Muscle of leg (tissue), 3 donors: ENCODE measurements at regions not wholly inside any gene's neighbourhood (a gene's known extent, or its start where the extent isn't known, plus 50 kb on each side); places are given as distances from the start of the nearest gene placed in this dataset.

Experiments
- DNase-seq: peaks from one replicate; pipeline ENCODE4 v3.0.0; 2013
- H3K27ac ChIP-seq: one replicate; pipeline ENCODE4 v1.5.1; 2013; ENCODE audit warnings: mild to moderate bottlenecking, low read length, control low read depth
- H3K27me3 ChIP-seq: one replicate; pipeline ENCODE4 v1.6.1; 2013; ENCODE audit warnings: low read length; ENCODE audit not compliant: control insufficient read depth, insufficient read depth
- H3K36me3 ChIP-seq: one replicate; pipeline ENCODE4 v1.6.1; 2013; ENCODE audit warnings: low read length; ENCODE audit not compliant: control insufficient read depth, insufficient read depth
- H3K4me1 ChIP-seq: one replicate; pipeline ENCODE4 v1.6.1; 2013; ENCODE audit warnings: low read length; ENCODE audit not compliant: control insufficient read depth, insufficient read depth
- H3K4me3 ChIP-seq: one replicate; pipeline ENCODE4 v1.5.1; 2013; ENCODE audit warnings: low read length, control low read depth
- H3K9me3 ChIP-seq: replicated peaks from 2 replicates; pipeline ENCODE4 v1.6.1; 2013; ENCODE audit warnings: low read depth, low read length; ENCODE audit not compliant: control insufficient read depth
- WGBS: methylation state at CpG from one replicate; pipeline ENCODE4 v1.1.5; 2013; ENCODE audit warnings: missing lambda C conversion rate; ENCODE audit not compliant: insufficient coverage; 5-methylcytosine and 5-hydroxymethylcytosine counted together

DNA sequence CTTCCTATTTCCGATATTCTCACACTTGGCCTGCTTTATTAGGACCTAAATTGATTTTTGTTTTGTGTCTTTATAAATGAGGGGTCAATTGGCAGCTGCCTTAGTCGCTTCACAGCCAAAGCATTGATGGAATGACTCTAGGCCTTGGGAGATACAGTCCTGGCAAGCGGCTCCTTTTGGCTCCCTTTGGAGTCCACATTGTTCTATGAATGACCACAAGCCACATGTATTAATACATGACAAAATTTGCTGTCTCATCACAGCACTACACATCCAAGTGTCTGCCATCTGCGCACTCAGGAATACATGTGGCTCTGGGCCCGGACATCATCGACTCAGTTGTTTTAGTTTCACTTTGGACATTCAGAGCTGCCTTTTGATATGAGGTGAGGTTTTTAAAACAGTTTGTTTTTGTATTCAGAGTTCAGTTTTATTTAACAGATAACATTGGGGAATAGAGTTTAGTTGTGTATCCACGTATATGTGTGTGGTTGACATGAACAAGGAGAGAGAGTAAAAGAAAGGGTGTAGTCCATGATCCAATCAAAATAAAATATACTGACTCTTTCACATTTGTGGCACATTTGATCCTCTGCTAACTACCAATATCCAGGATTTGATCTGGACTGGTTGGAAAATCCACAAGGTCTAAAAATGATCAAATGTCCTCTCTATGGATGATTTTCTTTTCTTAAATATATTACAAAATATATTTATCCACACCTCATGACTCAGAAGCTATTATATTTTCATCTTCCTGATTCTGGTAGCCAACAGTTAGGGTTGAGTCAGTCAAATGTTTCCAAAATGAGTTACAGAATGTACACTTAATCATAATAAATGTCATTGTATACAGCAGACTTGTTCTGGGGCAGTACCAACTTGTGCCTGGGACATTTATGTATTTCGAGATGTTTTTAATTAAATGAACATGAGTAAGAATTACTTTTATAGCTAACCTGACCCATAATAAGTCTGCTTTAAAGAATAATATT, 114.0 kb upstream of the MTAP start:
- no peaks in the 10 kb centered on the region for H3K27me3 ChIP-seq
- no peaks in the 10 kb centered on the region for H3K36me3 ChIP-seq
- no peak overlapping the region for H3K27ac ChIP-seq
- H3K4me1 ChIP-seq = no peaks in the 10 kb centered on the region
- no peak overlapping the region for H3K4me3 ChIP-seq
- 69% methylated on average over 5 of the region's 8 CpGs for WGBS
- peak; percentile 55 for DNase-seq
- no peaks in the 10 kb centered on the region for H3K9me3 ChIP-seq

DNA sequence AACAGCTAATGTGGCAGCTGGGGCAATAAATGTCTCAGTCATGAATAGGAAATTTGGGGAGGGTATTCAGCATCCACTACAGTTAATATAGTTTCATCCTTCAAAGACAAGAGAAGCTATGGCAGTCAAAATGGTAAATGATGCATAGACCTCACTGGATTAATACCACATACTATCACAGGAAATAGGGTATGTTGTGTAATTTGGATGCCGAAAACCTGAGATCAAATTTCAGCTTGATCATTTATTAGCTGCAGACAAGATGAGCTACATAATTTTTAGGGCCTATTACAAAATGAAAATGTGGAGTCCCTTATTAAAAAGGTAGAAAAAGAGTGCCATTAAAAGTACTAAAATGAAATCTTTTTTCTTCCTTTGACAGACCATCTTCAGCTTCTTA, 112.6 kb upstream of the MTAP start:
- no peaks in the 10 kb centered on the region for H3K36me3 ChIP-seq
- WGBS = no CpG with 5 or more reads among the region's 1 CpG
- no peaks in the 10 kb centered on the region for H3K4me1 ChIP-seq
- H3K9me3 ChIP-seq = no peaks in the 10 kb centered on the region
- H3K27ac ChIP-seq = no peak overlapping the region
- H3K4me3 ChIP-seq = no peak overlapping the region
- no peaks in the 10 kb centered on the region for H3K27me3 ChIP-seq
- no peak for DNase-seq

DNA sequence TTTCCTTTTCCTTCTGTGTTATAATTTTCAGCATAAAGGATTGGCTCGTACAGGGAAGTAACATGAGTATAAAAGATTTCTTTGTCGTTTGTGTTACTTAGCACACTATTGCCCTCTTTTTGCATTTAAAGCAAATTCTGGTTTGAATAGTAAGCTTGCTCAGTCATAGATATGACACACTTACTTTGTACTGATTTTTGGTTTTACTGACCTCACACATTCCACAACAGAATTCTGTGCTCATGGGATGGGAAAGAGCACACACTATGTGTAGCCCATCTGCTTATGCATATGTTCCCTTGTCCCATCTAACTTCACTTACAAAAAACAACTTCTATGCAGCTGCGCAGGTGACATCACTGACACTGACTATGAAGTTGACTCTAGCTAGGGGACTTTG, 111.9 kb upstream of the MTAP start:
- WGBS = no CpG with 5 or more reads among the region's 3 CpGs
- DNase-seq = no peak
- Histone ChIP-seq H3K27me3 (no peaks in the 10 kb centered on the region), H3K27ac (no peak overlapping the region), H3K4me1 (no peaks in the 10 kb centered on the region), H3K9me3 (peaks cover 2% of the 10 kb centered on the region), H3K4me3 (no peak overlapping the region), H3K36me3 (no peaks in the 10 kb centered on the region)

DNA sequence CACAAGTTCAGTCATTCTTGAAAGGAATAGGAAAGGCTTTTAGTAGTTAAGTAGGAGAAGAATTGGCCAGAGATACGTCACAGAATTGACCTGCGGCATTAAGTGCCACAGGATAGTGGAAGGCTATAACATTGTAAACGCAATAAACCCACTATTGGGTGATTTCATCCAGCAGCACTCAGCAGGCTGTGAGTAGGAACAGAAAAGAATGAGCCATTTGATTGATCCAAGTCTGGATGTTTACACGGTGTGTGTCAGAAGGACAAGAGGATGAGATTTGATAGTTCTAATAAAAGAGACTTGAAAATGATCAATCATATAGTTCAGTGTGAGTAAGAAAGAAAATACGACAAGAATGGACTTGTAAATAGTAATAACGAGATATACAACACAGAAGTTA, 110.0 kb upstream of the MTAP start:
- no peaks in the 10 kb centered on the region for H3K27me3 ChIP-seq
- 100% methylated on average over 1 of the region's 6 CpGs for WGBS
- H3K4me1 ChIP-seq = no peaks in the 10 kb centered on the region
- H3K36me3 ChIP-seq = no peaks in the 10 kb centered on the region
- no peak overlapping the region for H3K27ac ChIP-seq
- peaks cover 8% of the 10 kb centered on the region for H3K9me3 ChIP-seq
- no peak overlapping the region for H3K4me3 ChIP-seq
- no peak for DNase-seq

DNA sequence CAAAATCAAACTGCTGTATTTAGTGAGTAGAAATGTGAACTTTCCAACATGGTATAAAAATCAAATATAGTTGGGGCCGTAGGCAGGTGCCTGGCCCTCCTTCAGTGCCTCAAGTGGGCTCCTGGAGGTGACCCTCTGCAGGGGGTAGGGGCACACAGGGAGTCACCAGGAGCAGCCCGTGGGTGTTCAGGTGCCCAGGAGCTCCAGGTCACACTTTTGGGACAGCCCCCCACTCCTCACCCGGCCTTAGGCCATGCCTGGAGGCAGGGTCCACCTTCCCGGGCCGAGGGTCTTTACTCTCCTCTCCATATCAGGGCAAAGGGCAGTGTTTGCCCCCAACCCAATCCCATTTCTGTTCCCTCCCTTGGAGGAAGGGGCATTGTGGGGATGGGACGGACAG, 108.0 kb upstream of the MTAP start:
- H3K9me3 ChIP-seq = peaks cover 8% of the 10 kb centered on the region
- no peaks in the 10 kb centered on the region for H3K27me3 ChIP-seq
- no peak overlapping the region for H3K27ac ChIP-seq
- no peaks in the 10 kb centered on the region for H3K4me1 ChIP-seq
- 90% methylated on average over 2 of the region's 6 CpGs for WGBS
- DNase-seq = no peak
- no peak overlapping the region for H3K4me3 ChIP-seq
- no peaks in the 10 kb centered on the region for H3K36me3 ChIP-seq

DNA sequence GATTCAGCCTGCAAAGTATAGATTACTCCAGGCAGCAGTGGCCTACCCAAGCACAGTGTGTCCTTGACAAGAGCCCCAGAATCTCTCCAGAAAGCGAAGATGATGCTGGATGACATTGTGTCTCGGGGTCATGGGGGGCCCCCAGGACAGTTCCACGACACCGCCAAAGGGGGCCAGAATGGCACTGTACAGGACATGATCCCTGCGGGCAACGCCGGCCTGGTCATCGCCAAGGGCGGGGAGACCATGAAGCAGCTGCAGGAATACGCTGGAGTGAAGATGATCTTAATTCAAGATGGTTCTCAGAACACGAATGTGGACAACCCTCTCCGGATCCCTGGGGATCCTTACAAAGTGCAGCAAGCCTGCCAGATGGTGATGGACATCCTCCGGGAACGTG, 107.0 kb upstream of the MTAP start:
- H3K4me3 ChIP-seq = no peak overlapping the region
- H3K9me3 ChIP-seq = peaks cover 8% of the 10 kb centered on the region
- H3K27me3 ChIP-seq = no peaks in the 10 kb centered on the region
- no peak overlapping the region for H3K27ac ChIP-seq
- H3K4me1 ChIP-seq = no peaks in the 10 kb centered on the region
- DNase-seq = no peak
- WGBS = 95% methylated on average over 14 of the region's 14 CpGs
- H3K36me3 ChIP-seq = no peaks in the 10 kb centered on the region

DNA sequence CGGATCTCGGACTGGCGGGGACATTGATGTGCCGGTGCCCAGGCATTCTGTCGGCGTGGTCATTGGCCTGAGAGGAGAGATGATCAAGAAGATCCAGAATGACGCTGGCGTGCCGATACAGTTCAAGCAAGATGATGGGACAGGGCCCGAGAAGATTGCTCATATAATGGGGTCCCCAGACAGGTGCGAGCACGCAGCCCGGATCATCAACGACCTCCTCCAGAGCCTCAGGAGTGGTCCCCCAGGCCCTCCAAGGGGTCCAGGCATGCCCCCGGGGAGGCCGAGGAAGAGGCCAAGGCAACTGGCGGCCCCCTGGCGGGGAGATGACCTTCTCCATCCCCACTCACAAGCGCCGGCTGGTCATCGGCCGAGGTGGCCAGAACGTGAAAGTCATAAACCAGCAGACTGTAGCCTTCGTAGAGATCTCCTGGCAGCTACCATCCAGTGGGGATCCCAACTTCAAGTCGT, 106.5 kb upstream of the MTAP start:
- H3K4me3 ChIP-seq = no peak overlapping the region
- WGBS = 93% methylated on average over 23 of the region's 25 CpGs
- no peak for DNase-seq

DNA sequence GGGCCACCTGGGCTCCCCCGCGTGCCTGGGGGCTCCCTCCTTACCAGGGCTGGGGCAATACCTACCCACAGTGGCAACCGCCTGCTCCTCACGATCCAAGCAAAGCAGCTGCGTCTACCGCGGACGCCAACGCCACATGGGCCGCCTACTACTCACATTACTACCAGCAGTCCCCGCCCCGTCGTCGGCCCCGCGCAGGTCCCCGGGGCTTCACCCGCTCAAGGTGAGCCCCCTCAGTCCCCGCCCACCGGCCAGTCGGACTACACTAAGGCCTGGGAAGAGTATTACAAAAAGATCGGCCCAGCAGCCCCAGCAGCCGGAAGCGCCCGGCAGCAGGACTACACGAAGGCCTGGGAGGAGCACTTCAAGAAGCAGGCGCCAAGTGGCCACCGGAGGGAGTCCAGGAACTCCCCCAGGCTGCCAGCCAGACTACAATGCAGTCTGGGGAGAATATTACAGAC, 106.0 kb upstream of the MTAP start:
- DNase-seq = no peak
- H3K27ac ChIP-seq = no peak overlapping the region
- no peaks in the 10 kb centered on the region for H3K36me3 ChIP-seq
- H3K27me3 ChIP-seq = no peaks in the 10 kb centered on the region
- WGBS = 45% methylated on average over 25 of the region's 28 CpGs
- H3K9me3 ChIP-seq = peaks cover 8% of the 10 kb centered on the region
- H3K4me1 ChIP-seq = no peaks in the 10 kb centered on the region
- H3K4me3 ChIP-seq = no peak overlapping the region

More for the DNA sequence above, 106.5 kb upstream of the MTAP start:
- Histone ChIP-seq H3K27me3 (no peaks in the 10 kb centered on the region), H3K36me3 (no peaks in the 10 kb centered on the region), H3K4me1 (no peaks in the 10 kb centered on the region), H3K9me3 (peaks cover 8% of the 10 kb centered on the region), H3K27ac (no peak overlapping the region)

DNA sequence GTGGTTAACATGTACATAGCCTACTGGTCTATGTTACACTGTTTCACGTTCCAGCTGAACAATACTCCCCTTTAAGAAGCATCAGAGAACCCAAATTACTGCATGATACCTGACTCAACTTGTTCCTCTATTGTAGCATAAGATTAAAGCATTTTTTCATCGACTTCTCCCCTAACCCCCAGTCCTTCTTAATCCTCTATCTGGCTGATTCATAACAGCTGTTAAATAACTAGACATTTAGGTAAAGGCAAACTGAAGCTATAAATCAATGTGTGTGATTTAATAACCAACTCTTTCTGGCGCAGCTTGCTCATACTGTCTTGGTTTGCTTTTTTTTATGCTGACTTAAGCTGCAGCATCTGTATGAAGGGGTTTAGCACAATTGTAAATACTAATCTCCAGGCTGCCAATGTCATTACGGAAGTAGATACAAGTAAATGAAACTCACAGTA, 94.2 kb upstream of the MTAP start:
- Histone ChIP-seq H3K4me3 (no peak overlapping the region), H3K9me3 (no peaks in the 10 kb centered on the region), H3K4me1 (no peaks in the 10 kb centered on the region), H3K27me3 (no peaks in the 10 kb centered on the region), H3K27ac (no peak overlapping the region), H3K36me3 (no peaks in the 10 kb centered on the region)
- no peak for DNase-seq
- no CpG with 5 or more reads among the region's 4 CpGs for WGBS

DNA sequence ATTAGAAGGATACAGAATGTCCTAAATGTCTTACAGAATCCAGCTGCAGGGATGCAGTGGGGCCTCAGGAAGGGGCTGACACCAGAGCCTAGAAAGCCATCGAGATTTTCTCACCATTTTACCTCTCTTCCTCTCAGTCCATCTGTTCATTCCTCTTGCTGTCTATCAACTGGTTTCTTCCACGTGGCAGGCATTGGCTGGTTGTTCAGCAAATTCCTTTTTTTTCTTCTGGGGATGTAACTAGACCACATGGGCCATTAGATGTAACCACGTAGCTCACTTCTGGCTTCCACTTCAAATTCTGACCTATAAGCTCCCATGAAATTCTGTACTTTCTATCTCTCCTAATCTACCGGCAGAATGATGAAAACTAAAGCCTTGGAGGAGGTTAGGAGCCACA, 93.6 kb upstream of the MTAP start:
- no peaks in the 10 kb centered on the region for H3K36me3 ChIP-seq
- whole genome bisulfite sequencing = 9% methylated on average over 2 of the region's 4 CpGs
- no peak overlapping the region for H3K27ac ChIP-seq
- DNase-seq = peak; percentile 32
- no peaks in the 10 kb centered on the region for H3K4me1 ChIP-seq
- no peak overlapping the region for H3K4me3 ChIP-seq
- no peaks in the 10 kb centered on the region for H3K27me3 ChIP-seq
- H3K9me3 ChIP-seq = no peaks in the 10 kb centered on the region
